ENCODE measurements at regions not wholly inside any gene's neighbourhood (a gene's known extent, or its start where the extent isn't known, plus 50 kb on each side); places are given as distances from the start of the nearest gene placed in this dataset.

- no peak overlapping the region for H3K27ac ChIP-seq
- no peaks in the 10 kb centered on the region for H3K4me1 ChIP-seq
- ATAC-seq (no peak), DNase-seq (no peak)
- H3K9me3 ChIP-seq = no peaks in the 10 kb centered on the region
- no peaks in the 10 kb centered on the region for H3K36me3 ChIP-seq
- intact Hi-C loops (cut with DNase I) = no loop called here
- TF ChIP-seq CTCF (IDR thresholded peaks at IDR 0.05) = no peak
- no peak overlapping the region for H3K4me3 ChIP-seq
- WGBS, 2 donors = 58 to 65% methylated on average over 3 of the region's 3 CpGs
- H3K27me3 ChIP-seq = no peaks in the 10 kb centered on the region
Measured at GRCh38 chrY:16490706-16491105, 1389.3 kb downstream of the CDY2B start.

- 45 to 61% methylated on average over 2 of the region's 2 CpGs for WGBS, 2 donors
- no peak for ATAC-seq
- H3K4me1 ChIP-seq = no peaks in the 10 kb centered on the region
- H3K36me3 ChIP-seq = no peaks in the 10 kb centered on the region
- no peak for DNase-seq
- H3K27ac ChIP-seq = no peak overlapping the region
- H3K27me3 ChIP-seq = no peaks in the 10 kb centered on the region
- TF ChIP-seq CTCF (IDR thresholded peaks at IDR 0.05) = no peak
- intact Hi-C loops (cut with DNase I) = no loop called here
- no peaks in the 10 kb centered on the region for H3K9me3 ChIP-seq
- H3K4me3 ChIP-seq = no peak overlapping the region
Measured at GRCh38 chrY:16486696-16487215, 1393.3 kb downstream of the CDY2B start.

GRCh38 chrY:16480031-16480430 lies 1400.0 kb downstream of the CDY2B start:
- Histone ChIP-seq H3K36me3 (no peaks in the 10 kb centered on the region), H3K27me3 (no peaks in the 10 kb centered on the region), H3K4me1 (no peaks in the 10 kb centered on the region), H3K27ac (no peak overlapping the region), H3K4me3 (no peak overlapping the region), H3K9me3 (no peaks in the 10 kb centered on the region)
- intact Hi-C loops (cut with DNase I) = no loop called here
- peak in 1 of 8 donors; percentile 73 for ATAC-seq
- DNase-seq = no peak
- TF ChIP-seq CTCF (IDR thresholded peaks at IDR 0.05) = no peak

- 62 to 72% methylated on average over 2 of the region's 2 CpGs for WGBS, 2 donors
- intact Hi-C loops (cut with DNase I) = no loop called here
- Histone ChIP-seq H3K4me3 (no peak overlapping the region), H3K27ac (no peak overlapping the region), H3K27me3 (no peaks in the 10 kb centered on the region), H3K36me3 (no peaks in the 10 kb centered on the region), H3K4me1 (no peaks in the 10 kb centered on the region), H3K9me3 (no peaks in the 10 kb centered on the region)
- ATAC-seq (no peak), DNase-seq (no peak)
- TF ChIP-seq CTCF (IDR thresholded peaks at IDR 0.05) = no peak
Measured at GRCh38 chrY:16474053-16474452, 1406.0 kb downstream of the CDY2B start.
